ENCODE measurements at regions not wholly inside any gene's neighbourhood (a gene's known extent, or its start where the extent isn't known, plus 50 kb on each side); places are given as distances from the start of the nearest gene placed in this dataset.

DNA sequence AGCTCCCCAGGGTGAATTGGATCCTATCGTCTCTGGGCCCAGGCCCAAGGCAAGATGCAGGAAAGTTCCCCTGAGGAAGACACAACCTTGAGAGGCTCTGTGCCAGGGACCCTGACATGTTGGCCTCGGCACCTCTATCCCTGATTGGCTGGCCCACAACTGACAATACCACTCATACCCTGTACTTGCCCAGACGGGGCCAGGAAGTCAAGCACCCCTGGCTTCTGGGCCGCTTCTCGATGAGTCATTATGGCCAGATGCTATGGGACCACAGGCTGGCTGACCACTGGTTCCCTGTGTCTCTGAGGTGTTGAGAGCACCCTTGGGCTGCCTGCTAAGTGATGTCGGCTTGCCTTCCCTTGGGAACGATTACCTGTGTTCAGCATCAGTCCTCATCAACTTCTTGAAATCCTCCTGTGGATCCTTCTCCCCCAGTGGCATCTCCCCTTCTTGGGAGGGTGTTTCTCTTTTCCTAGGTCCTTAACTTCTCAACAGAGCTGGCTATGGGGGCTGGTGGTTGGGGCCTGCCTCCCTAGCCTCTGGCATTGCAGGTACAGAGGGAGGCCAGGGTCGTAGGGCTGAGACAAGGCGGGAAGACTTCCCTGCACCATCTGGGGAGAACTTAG lies 54.5 kb upstream of the MAMLD1 start:
- H3K4me3 ChIP-seq (ENCODE audit: control insufficient read depth, low read depth, low read length) = no peak overlapping the region
- TF ChIP-seq, protein P1, sequence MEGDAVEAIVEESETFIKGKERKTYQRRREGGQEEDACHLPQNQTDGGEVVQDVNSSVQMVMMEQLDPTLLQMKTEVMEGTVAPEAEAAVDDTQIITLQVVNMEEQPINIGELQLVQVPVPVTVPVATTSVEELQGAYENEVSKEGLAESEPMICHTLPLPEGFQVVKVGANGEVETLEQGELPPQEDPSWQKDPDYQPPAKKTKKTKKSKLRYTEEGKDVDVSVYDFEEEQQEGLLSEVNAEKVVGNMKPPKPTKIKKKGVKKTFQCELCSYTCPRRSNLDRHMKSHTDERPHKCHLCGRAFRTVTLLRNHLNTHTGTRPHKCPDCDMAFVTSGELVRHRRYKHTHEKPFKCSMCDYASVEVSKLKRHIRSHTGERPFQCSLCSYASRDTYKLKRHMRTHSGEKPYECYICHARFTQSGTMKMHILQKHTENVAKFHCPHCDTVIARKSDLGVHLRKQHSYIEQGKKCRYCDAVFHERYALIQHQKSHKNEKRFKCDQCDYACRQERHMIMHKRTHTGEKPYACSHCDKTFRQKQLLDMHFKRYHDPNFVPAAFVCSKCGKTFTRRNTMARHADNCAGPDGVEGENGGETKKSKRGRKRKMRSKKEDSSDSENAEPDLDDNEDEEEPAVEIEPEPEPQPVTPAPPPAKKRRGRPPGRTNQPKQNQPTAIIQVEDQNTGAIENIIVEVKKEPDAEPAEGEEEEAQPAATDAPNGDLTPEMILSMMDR (IDR thresholded peaks at IDR 0.05; ENCODE audit: control insufficient read depth, insufficient read depth, low read depth, low read length, missing control alignments) = no peak
- DNase-seq (ENCODE audit: low read depth) = no peak

DNA sequence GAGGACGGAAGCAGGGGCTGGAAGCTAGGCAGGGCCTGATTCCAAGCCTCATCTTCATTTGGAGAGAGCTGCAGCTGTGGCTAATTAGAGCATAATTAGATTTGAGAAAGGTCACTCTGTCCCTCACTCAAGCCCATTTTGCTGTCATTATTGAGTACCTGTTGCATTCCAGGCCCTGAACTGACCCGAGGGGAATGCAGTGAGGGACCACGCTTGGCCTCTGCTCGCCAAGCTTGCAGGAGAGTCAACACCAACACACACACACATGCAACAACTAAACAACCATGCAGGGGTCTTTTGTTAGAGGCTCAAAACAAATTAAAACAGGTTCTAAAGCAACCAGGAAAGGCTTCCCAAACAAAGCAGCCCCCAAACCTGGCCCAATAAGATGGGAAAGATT lies 52.7 kb upstream of the MAMLD1 start:
- no peak overlapping the region for H3K4me3 ChIP-seq (ENCODE audit: control insufficient read depth, low read depth, low read length)
- DNase-seq (ENCODE audit: low read depth) = no peak
- TF ChIP-seq, protein P1 (IDR thresholded peaks at IDR 0.05; ENCODE audit: control insufficient read depth, insufficient read depth, low read depth, low read length, missing control alignments) = no peak

DNA sequence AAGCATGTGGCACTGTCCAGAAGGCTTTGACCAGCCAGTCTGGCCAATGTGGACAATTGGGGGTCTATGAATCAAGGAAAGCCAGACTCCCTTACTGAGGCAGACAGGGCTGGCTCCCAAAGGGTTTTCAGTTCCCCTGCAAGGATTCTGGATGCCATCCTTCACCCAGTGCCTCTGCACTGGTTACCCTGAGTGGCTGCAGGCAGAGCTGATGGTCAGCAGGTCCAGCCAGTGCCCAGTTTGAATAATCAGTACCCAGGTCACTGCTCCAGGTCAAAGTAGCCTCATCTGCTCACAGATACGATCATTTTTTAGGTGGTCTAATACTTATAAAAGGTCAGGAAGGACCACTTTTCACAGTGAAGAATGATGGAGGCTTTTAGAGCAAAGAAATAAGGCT lies 52.2 kb upstream of the MAMLD1 start:
- no peak overlapping the region for H3K4me3 ChIP-seq (ENCODE audit: control insufficient read depth, low read depth, low read length)
- no peak for DNase-seq (ENCODE audit: low read depth)
- TF ChIP-seq, protein P1 (IDR thresholded peaks at IDR 0.05; ENCODE audit: control insufficient read depth, insufficient read depth, low read depth, low read length, missing control alignments) = no peak

DNA sequence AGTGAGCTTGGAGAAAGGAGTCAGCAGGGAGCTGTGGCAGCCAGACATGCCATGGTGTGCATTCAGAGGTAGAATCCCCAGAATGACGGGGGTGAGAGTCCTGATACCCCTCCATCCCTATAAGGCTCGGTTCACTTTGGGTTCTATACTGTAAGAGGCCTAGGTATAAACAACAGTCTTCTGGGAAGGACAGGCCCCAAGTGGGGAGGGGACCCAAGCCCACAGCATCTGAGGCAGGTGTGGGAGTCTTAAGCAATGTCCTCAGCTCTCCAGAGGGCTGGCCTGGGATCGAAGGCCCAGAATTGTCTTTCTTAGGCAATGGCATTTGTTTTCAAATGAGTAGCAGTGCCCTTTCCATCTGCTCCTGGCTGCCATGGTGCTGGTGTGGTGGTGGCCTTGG lies 50.2 kb upstream of the MAMLD1 start:
- no peak overlapping the region for H3K4me3 ChIP-seq (ENCODE audit: control insufficient read depth, low read depth, low read length)
- DNase-seq (ENCODE audit: low read depth) = no peak
- TF ChIP-seq, protein P1 (IDR thresholded peaks at IDR 0.05; ENCODE audit: control insufficient read depth, insufficient read depth, low read depth, low read length, missing control alignments) = no peak

Measured in AG09309 (cell line).